Immature natural killer cell (primary cell): ENCODE measurements at regions not wholly inside any gene's neighbourhood (a gene's known extent, or its start where the extent isn't known, plus 50 kb on each side); places are given as distances from the start of the nearest gene placed in this dataset.

ENCODE experiments used
- DNase-seq, 3 donors: peaks; one replicate each; pipeline ENCODE4 v3.0.0; 2022; ENCODE audit warnings: mixed read lengths in 1 of 3
- H3K27ac Mint-ChIP-seq, 6 donors: one replicate each; pipeline ENCODE4 v1.8.0; 2020; ENCODE audit warnings: mixed read lengths in 6 of 6, mild to moderate bottlenecking in 5 of 6, inconsistent platforms in 4 of 6, moderate library complexity in 3 of 6
- H3K27me3 Mint-ChIP-seq, 3 donors: one replicate each; pipeline ENCODE4 v1.8.0; 2020 to 2021; ENCODE audit warnings: low read depth in 3 of 3, mild to moderate bottlenecking in 3 of 3, mixed read lengths in 3 of 3, moderate library complexity in 3 of 3, inconsistent platforms in 1 of 3
- H3K36me3 Mint-ChIP-seq, 3 donors: one replicate each; pipeline ENCODE4 v1.8.0; 2020; ENCODE audit warnings: mixed read lengths in 3 of 3, inconsistent platforms in 2 of 3, mild to moderate bottlenecking in 2 of 3
- H3K4me1 Mint-ChIP-seq, 2 donors: one replicate each; pipeline ENCODE4 v1.8.0; 2020; ENCODE audit warnings: inconsistent platforms in 2 of 2, mild to moderate bottlenecking in 2 of 2, mixed read lengths in 2 of 2, moderate library complexity in 1 of 2
- H3K4me3 Mint-ChIP-seq, 5 donors: one replicate each; pipeline ENCODE4 v1.8.0; 2020; ENCODE audit warnings: mild to moderate bottlenecking in 5 of 5, mixed read lengths in 5 of 5, inconsistent platforms in 3 of 5, moderate library complexity in 3 of 5
- H3K9me3 Mint-ChIP-seq, 6 donors: one replicate each; pipeline ENCODE4 v1.8.0; 2020; ENCODE audit warnings: mild to moderate bottlenecking in 6 of 6, mixed read lengths in 6 of 6, inconsistent platforms in 4 of 6, moderate library complexity in 3 of 6

GRCh38 chr7:94054130-94054529, 50.0 kb upstream of the BET1 start:
- Mint-ChIP-seq H3K4me3 (no peak overlapping the region), H3K27ac (no peak overlapping the region), H3K36me3 (no peaks in the 10 kb centered on the region), H3K27me3 (peaks cover 0 to 27% (median 6%) of the 10 kb centered on the region in 3 donors), H3K9me3 (peaks cover 0 to 2% (median 0%) of the 10 kb centered on the region in 6 donors), H3K4me1 (peaks cover 0 to 2% of the 10 kb centered on the region in 2 donors)
- no peak for DNase-seq

- Mint-ChIP-seq H3K36me3 (no peaks in the 10 kb centered on the region), H3K27ac (no peak overlapping the region), H3K4me1 (peaks cover 0 to 3% of the 10 kb centered on the region in 2 donors), H3K9me3 (peaks cover 0 to 2% (median 0%) of the 10 kb centered on the region in 6 donors), H3K27me3 (peaks cover 0 to 35% (median 6%) of the 10 kb centered on the region in 3 donors), H3K4me3 (no peak overlapping the region)
- no peak for DNase-seq
These were observed 51.8 kb upstream of the BET1 start for GRCh38 chr7:94055963-94056362.

DNA sequence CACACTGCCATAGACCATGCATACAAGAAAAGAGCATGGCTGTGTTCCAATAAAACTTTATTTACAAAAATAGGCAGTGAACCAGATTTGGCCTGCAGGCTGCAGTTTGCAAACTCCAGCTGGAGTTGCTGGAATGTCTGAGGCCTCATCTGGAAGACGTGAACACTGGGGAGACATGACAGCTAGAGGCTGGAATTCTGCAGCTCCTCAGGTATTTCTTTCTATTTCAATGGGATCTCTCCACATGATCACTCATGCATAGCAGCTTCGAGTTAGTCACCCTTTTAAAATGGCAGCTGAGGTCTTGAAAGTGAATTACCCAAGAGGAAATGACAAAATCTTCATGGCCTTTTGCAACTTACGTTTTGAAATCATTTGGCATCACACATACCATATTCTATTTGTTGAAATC, 52.6 kb upstream of the BET1 start:
- H3K9me3 Mint-ChIP-seq, result peaks cover 0 to 2% (median 0%) of the 10 kb centered on the region in 6 donors
- peaks cover 0 to 11% of the 10 kb centered on the region in 2 donors for H3K4me1 Mint-ChIP-seq
- H3K36me3 Mint-ChIP-seq, result no peaks in the 10 kb centered on the region
- no peak for DNase-seq
- peaks cover 5 to 35% (median 11%) of the 10 kb centered on the region in 3 donors for H3K27me3 Mint-ChIP-seq
- H3K27ac Mint-ChIP-seq, result no peak overlapping the region
- no peak overlapping the region for H3K4me3 Mint-ChIP-seq

DNA sequence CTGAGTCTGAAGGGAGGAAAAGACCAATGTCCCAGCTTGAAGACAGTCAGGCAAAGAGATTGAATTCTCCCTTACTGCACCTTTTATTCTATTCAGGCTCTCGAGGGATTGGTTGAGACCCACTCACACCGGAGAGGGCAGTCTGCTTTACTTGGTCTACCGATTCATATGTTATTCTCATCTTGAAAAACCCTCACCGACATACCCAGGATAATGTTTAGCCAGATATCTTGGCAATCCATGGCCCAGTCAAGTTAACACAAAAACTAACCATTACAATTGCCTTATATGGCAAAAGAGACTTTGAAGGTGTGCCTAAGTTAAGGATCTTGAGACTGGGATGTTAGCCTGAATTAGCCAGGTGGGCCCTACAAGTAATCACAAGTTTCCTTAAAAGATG, 53.8 kb upstream of the BET1 start:
- Mint-ChIP-seq H3K4me3 (no peak overlapping the region), H3K27ac (no peak overlapping the region), H3K27me3 (peaks cover 8 to 40% (median 11%) of the 10 kb centered on the region in 3 donors), H3K9me3 (peaks cover 0 to 2% (median 0%) of the 10 kb centered on the region in 6 donors), H3K4me1 (peaks cover 0 to 12% of the 10 kb centered on the region in 2 donors), H3K36me3 (no peaks in the 10 kb centered on the region)
- DNase-seq, result no peak

DNA sequence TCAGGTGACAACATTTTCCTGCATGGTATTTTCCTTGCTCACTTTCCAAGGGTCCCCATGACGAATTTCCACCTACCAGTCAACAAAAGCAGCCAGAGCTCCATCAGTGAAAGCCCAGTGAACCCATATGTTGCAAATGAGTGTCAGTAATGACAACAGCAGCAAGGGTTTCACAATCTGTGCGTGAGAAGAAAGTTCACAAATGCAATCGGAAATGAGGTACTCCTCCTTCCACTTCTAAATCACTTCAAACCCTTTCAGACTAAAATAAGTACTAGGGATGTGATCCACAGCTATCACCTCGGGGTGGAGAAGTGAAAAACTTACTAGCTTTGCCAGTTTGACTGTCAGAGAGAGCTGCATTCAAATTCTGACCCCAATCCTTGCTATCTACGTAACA, 55.6 kb upstream of the BET1 start:
- no peak for DNase-seq
- Mint-ChIP-seq H3K4me3 (no peak overlapping the region), H3K4me1 (peaks cover 9 to 23% of the 10 kb centered on the region in 2 donors), H3K27ac (no peak overlapping the region), H3K36me3 (no peaks in the 10 kb centered on the region), H3K27me3 (peaks cover 9 to 42% (median 11%) of the 10 kb centered on the region in 3 donors), H3K9me3 (no peaks in the 10 kb centered on the region)

DNA sequence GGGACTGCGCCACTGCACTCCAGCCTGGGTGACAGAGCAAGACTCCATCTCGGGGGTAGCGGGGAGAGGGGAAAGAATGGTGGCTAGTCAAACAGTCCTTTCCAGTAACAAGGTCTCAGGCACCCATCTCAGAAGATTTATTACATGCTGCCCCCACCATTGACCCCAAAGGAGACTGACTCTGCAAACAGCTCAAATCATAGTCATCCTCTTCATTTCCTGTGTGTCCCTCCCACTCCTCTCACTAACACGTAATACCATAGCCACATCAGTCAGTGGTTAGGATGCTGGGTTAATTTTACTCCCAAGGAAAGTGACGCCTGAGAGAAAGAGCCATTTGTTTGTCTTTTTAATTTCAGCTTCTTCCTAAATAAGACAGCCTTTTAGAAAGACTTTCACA, 56.6 kb upstream of the BET1 start:
- Mint-ChIP-seq H3K4me1 (peaks cover 19 to 33% of the 10 kb centered on the region in 2 donors), H3K4me3 (no peak overlapping the region), H3K9me3 (no peaks in the 10 kb centered on the region), H3K36me3 (no peaks in the 10 kb centered on the region), H3K27me3 (peaks cover 10 to 45% (median 14%) of the 10 kb centered on the region in 3 donors), H3K27ac (no peak overlapping the region)
- DNase-seq, result no peak

DNA sequence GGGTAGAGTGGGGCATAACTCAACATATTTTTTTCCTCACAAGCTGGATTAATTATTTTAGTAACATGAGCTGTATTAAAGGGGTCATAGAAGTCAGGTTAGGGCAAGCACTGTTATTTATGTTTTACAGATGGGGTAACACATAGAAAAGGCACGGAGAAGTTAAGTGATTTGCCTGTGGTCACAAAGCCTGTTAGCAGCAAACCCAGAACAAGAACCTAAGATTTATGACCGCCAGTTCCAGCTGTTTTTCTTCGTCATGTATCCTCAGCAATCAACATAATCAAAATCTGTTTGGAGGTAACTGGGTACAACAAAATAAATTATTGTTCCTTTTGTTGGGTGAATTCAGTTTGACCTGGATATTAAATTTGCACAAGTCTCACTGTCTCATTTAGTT, 57.2 kb upstream of the BET1 start:
- Mint-ChIP-seq H3K4me3 (no peak overlapping the region), H3K27me3 (peaks cover 13 to 48% (median 17%) of the 10 kb centered on the region in 3 donors), H3K9me3 (no peaks in the 10 kb centered on the region), H3K4me1 (peaks cover 20 to 36% of the 10 kb centered on the region in 2 donors), H3K27ac (no peak overlapping the region), H3K36me3 (no peaks in the 10 kb centered on the region)
- no peak for DNase-seq

DNA sequence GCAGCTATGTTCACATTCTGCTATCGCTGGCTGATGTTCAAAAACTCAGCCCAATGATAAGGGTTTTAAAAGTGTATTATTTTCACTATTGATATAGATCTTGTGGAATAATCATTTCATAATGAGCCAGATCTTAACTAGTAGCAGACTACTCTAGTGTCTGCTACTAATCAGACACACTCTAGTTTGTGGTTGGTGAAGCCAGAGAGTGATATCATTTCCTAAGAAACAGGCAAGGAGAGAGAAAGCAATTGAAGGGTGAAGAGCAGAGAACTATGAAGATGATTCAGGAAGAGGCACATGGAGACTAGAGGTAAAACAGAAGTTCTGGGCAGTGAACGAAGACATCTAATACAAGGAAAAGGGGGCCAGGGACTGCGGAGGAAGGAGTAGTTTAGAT, 58.2 kb upstream of the BET1 start:
- H3K4me3 Mint-ChIP-seq, result no peak overlapping the region
- H3K36me3 Mint-ChIP-seq, result no peaks in the 10 kb centered on the region
- H3K4me1 Mint-ChIP-seq, result peaks cover 20 to 36% of the 10 kb centered on the region in 2 donors
- no peak for DNase-seq
- H3K9me3 Mint-ChIP-seq, result no peaks in the 10 kb centered on the region
- no peak overlapping the region for H3K27ac Mint-ChIP-seq
- H3K27me3 Mint-ChIP-seq, result peaks cover 13 to 44% (median 19%) of the 10 kb centered on the region in 3 donors

- Mint-ChIP-seq H3K27me3 (peaks cover 13 to 35% (median 21%) of the 10 kb centered on the region in 3 donors), H3K4me1 (peaks cover 20 to 36% of the 10 kb centered on the region in 2 donors), H3K9me3 (no peaks in the 10 kb centered on the region), H3K27ac (no peak overlapping the region), H3K4me3 (peak overlapping the region; percentile 13 to 69 (median 58)), H3K36me3 (no peaks in the 10 kb centered on the region)
- peak; percentile 15 to 23 (median 19) for DNase-seq
These were observed 60.5 kb upstream of the BET1 start for GRCh38 chr7:94064541-94065191.

DNA sequence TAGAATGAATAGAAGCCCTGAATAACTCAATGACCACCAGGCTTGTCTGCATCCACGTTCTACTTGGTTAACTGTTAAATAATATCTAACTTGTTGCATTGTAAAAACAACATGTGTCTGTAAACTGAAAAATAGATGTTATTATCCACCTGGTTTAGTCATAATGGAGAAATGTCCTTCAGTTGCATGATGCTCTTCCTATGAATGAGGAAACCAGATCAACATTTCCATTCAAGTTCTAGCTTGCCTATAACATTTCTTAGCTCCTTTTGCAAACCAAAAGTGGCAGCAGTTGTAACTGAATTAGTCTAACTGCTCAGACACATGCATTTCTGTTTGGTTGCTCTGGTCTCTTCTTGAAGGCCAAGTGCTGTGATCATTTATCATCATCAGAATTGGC, 62.9 kb upstream of the BET1 start:
- peaks cover 7 to 35% (median 25%) of the 10 kb centered on the region in 3 donors for H3K27me3 Mint-ChIP-seq
- H3K36me3 Mint-ChIP-seq, result no peaks in the 10 kb centered on the region
- peaks cover 20 to 24% of the 10 kb centered on the region in 2 donors for H3K4me1 Mint-ChIP-seq
- no peak overlapping the region for H3K27ac Mint-ChIP-seq
- H3K4me3 Mint-ChIP-seq, result no peak overlapping the region
- no peaks in the 10 kb centered on the region for H3K9me3 Mint-ChIP-seq
- no peak for DNase-seq

DNA sequence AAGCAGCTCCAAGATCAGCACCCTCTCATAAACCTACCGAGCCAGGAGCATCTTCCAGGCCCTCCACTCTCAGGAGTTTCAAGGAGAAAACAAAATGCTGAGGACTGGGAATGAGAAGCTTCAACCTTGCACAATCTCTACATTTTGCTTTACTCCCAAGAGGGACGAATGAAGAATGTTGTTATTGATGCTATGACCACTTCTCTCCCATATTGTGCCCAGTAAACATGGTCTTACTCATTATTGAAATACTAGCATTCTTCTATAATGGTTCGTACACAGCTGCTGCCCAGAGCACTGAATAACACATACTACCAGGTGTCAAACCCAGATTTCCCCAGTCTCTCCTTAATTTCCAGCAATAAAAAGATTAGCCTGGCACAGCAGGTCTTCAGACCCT, 63.4 kb upstream of the BET1 start:
- H3K4me1 Mint-ChIP-seq, result peaks cover 20 to 24% of the 10 kb centered on the region in 2 donors
- no peak for DNase-seq
- H3K36me3 Mint-ChIP-seq, result no peaks in the 10 kb centered on the region
- no peaks in the 10 kb centered on the region for H3K9me3 Mint-ChIP-seq
- peaks cover 7 to 33% (median 23%) of the 10 kb centered on the region in 3 donors for H3K27me3 Mint-ChIP-seq
- H3K4me3 Mint-ChIP-seq, result no peak overlapping the region
- no peak overlapping the region for H3K27ac Mint-ChIP-seq

- peaks cover 7 to 26% (median 23%) of the 10 kb centered on the region in 3 donors for H3K27me3 Mint-ChIP-seq
- no peak for DNase-seq
- no peaks in the 10 kb centered on the region for H3K36me3 Mint-ChIP-seq
- no peak overlapping the region for H3K27ac Mint-ChIP-seq
- H3K9me3 Mint-ChIP-seq, result no peaks in the 10 kb centered on the region
- no peak overlapping the region for H3K4me3 Mint-ChIP-seq
- H3K4me1 Mint-ChIP-seq, result peaks cover 16 to 18% of the 10 kb centered on the region in 2 donors
These were observed 65.1 kb upstream of the BET1 start for GRCh38 chr7:94069162-94069739.

GRCh38 chr7:94080551-94080950, 76.4 kb upstream of the BET1 start:
- Mint-ChIP-seq H3K4me1 (no peaks in the 10 kb centered on the region), H3K4me3 (no peak overlapping the region), H3K36me3 (no peaks in the 10 kb centered on the region), H3K27ac (no peak overlapping the region), H3K27me3 (peaks cover 3 to 10% (median 4%) of the 10 kb centered on the region in 3 donors), H3K9me3 (peaks cover 0 to 2% (median 0%) of the 10 kb centered on the region in 6 donors)
- DNase-seq, result no peak

GRCh38 chr7:94082126-94082525, 78.0 kb upstream of the BET1 start:
- Mint-ChIP-seq H3K36me3 (no peaks in the 10 kb centered on the region), H3K4me1 (no peaks in the 10 kb centered on the region), H3K27me3 (peaks cover 3 to 10% (median 4%) of the 10 kb centered on the region in 3 donors), H3K9me3 (peaks cover 0 to 2% (median 0%) of the 10 kb centered on the region in 6 donors), H3K27ac (no peak overlapping the region), H3K4me3 (no peak overlapping the region)
- no peak for DNase-seq
